Gastroesophageal sphincter (tissue), 4 donors: ENCODE measurements at regions not wholly inside any gene's neighbourhood (a gene's known extent, or its start where the extent isn't known, plus 50 kb on each side); places are given as distances from the start of the nearest gene placed in this dataset.

Experiments used
- ATAC-seq: fragments of 150-250 bp; one replicate; pipeline ENCODE4 v1.9.1; 2016; ENCODE audit warnings: mild to moderate bottlenecking, moderate library complexity
- H3K27ac ChIP-seq, 4 donors: fragments of 200-600 bp; sonication (generic) in 3 of 4; 1 replicate in 3 of 4; 2 replicates in 1 of 4; pipeline ENCODE4 v1.5.1; 2016 to 2019
- H3K27me3 ChIP-seq: fragments of 200-600 bp; sonication (generic); one replicate; pipeline ENCODE4 v1.5.1; 2019
- H3K36me3 ChIP-seq, 2 donors: fragments of 200-600 bp; sonication (generic); one replicate each; pipeline ENCODE4 v1.5.1; 2019; ENCODE audit warnings: control low read depth in 1 of 2
- H3K4me1 ChIP-seq, 3 donors: fragments of 200-600 bp; sonication (generic); 1 replicate in 2 of 3; 2 replicates in 1 of 3; pipeline ENCODE4 v1.5.1; 2016 to 2019; ENCODE audit warnings: control low read depth in 2 of 3
- H3K4me3 ChIP-seq, 2 donors: fragments of 200-600 bp; sonication (generic); one replicate each; pipeline ENCODE4 v1.5.1; 2019; ENCODE audit warnings: mild to moderate bottlenecking in 1 of 2, moderate library complexity in 1 of 2
- H3K9me3 ChIP-seq, 3 donors: fragments of 200-600 bp; sonication (generic); one replicate each; pipeline ENCODE4 v1.5.1; 2017 to 2019; ENCODE audit warnings: control low read depth in 2 of 3
- CTCF ChIP-seq, 4 experiments: fragments of 200-600 bp in 2 of 4; fragments of 450-650 bp in 2 of 4; sonication (generic) in 1 of 4; IDR thresholded peaks; one replicate each; pipeline ENCODE4 v1.5.1; 2017 to 2019; ENCODE audit warnings: antibody characterized with exemption in 4 of 4, mild to moderate bottlenecking in 2 of 4, moderate library complexity in 2 of 4
- EP300 ChIP-seq: sonication (generic); formaldehyde crosslinking; IDR thresholded peaks from one replicate; pipeline ENCODE4 v1.6.1; 2017; ENCODE audit warnings: antibody characterized with exemption, mild to moderate bottlenecking
- POLR2A ChIP-seq, 2 donors: fragments of 450-650 bp; IDR thresholded peaks; one replicate each; pipeline ENCODE4 v1.6.1; 2017; ENCODE audit warnings: antibody characterized with exemption in 2 of 2, mild to moderate bottlenecking in 2 of 2, moderate library complexity in 1 of 2
- POLR2AphosphoS5 ChIP-seq: sonication (generic); formaldehyde crosslinking; IDR thresholded peaks from one replicate; pipeline ENCODE4 v1.6.1; 2017; ENCODE audit warnings: antibody characterized with exemption
- WGBS, 2 donors: methylation state at CpG; one replicate each; pipeline ENCODE4 v1.1.5; 2018; ENCODE audit warnings: low coverage in 1 of 2; 5-methylcytosine and 5-hydroxymethylcytosine counted together

- Histone ChIP-seq H3K4me3 (no peak overlapping the region), H3K27me3 (no peaks in the 10 kb centered on the region), H3K27ac (no peak overlapping the region), H3K4me1 (no peaks in the 10 kb centered on the region), H3K9me3 (no peaks in the 10 kb centered on the region), H3K36me3 (no peaks in the 10 kb centered on the region)
- TF ChIP-seq EP300: no peak
- no peak for TF ChIP-seq CTCF (IDR thresholded peaks at IDR 0.05)
- TF ChIP-seq POLR2A (IDR thresholded peaks at IDR 0.05): no peak
- no peak for TF ChIP-seq POLR2AphosphoS5
- WGBS, 2 donors: 91 to 98% methylated on average over 4 of the region's 4 CpGs
- no peak for ATAC-seq
These were observed 1123.6 kb upstream of the SEL1L start for GRCh38 chr14:82657186-82657675.

GRCh38 chr14:82661258-82661657 lies 1127.6 kb upstream of the SEL1L start:
- ATAC-seq: no peak
- Histone ChIP-seq H3K9me3 (no peaks in the 10 kb centered on the region), H3K27me3 (no peaks in the 10 kb centered on the region), H3K4me3 (no peak overlapping the region), H3K27ac (no peak overlapping the region), H3K36me3 (no peaks in the 10 kb centered on the region), H3K4me1 (no peaks in the 10 kb centered on the region)
- no peak for TF ChIP-seq EP300
- TF ChIP-seq POLR2A (IDR thresholded peaks at IDR 0.05): no peak
- no peak for TF ChIP-seq CTCF (IDR thresholded peaks at IDR 0.05)
- TF ChIP-seq POLR2AphosphoS5: no peak
- 57 to 70% methylated on average over 2 of the region's 2 CpGs for WGBS, 2 donors

GRCh38 chr14:82667006-82667405 lies 1133.4 kb upstream of the SEL1L start:
- ATAC-seq: peak; percentile 84
- Histone ChIP-seq H3K4me3 (no peak overlapping the region), H3K9me3 (no peaks in the 10 kb centered on the region), H3K27ac (no peak overlapping the region), H3K4me1 (no peaks in the 10 kb centered on the region), H3K36me3 (no peaks in the 10 kb centered on the region), H3K27me3 (no peaks in the 10 kb centered on the region)
- peak; percentile 24 for TF ChIP-seq POLR2AphosphoS5
- TF ChIP-seq POLR2A (IDR thresholded peaks at IDR 0.05): no peak
- WGBS, 2 donors: 77 to 79% methylated on average over 3 to 4 of the region's 4 CpGs

- no peak for TF ChIP-seq CTCF (IDR thresholded peaks at IDR 0.05)
- no peak for TF ChIP-seq POLR2AphosphoS5
- no peak for TF ChIP-seq EP300
- TF ChIP-seq POLR2A (IDR thresholded peaks at IDR 0.05): no peak
- H3K36me3 ChIP-seq: no peaks in the 10 kb centered on the region
- no peaks in the 10 kb centered on the region for H3K27me3 ChIP-seq
- no peak overlapping the region for H3K4me3 ChIP-seq
- H3K4me1 ChIP-seq: no peaks in the 10 kb centered on the region
- H3K9me3 ChIP-seq: no peaks in the 10 kb centered on the region
- no peak overlapping the region for H3K27ac ChIP-seq
- no peak for ATAC-seq
- WGBS, 2 donors: 5 to 30% methylated on average over 3 to 4 of the region's 4 CpGs
These were observed 1133.8 kb upstream of the SEL1L start for GRCh38 chr14:82667501-82667900.

- ATAC-seq: no peak
- H3K9me3 ChIP-seq: no peaks in the 10 kb centered on the region
- H3K4me1 ChIP-seq: no peaks in the 10 kb centered on the region
- WGBS, 2 donors: 86 to 100% methylated on average over 1 of the region's 2 CpGs
- no peaks in the 10 kb centered on the region for H3K36me3 ChIP-seq
- H3K4me3 ChIP-seq: no peak overlapping the region
- TF ChIP-seq CTCF (IDR thresholded peaks at IDR 0.05) (no peak), POLR2A (IDR thresholded peaks at IDR 0.05) (no peak), EP300 (no peak), POLR2AphosphoS5 (no peak)
- H3K27ac ChIP-seq: no peak overlapping the region
- H3K27me3 ChIP-seq: no peaks in the 10 kb centered on the region
These were observed 1142.8 kb upstream of the SEL1L start for GRCh38 chr14:82676403-82676802.
